Common myeloid progenitor, CD34-positive (primary cell): ENCODE measurements at regions not wholly inside any gene's neighbourhood (a gene's known extent, or its start where the extent isn't known, plus 50 kb on each side); places are given as distances from the start of the nearest gene placed in this dataset.
"Not testable (repeated sequence)": the region's sequence is repeated elsewhere in the genome, so short reads cannot be mapped to it uniquely, and the experiment has no call there.

Experiments used
- CTCF ChIA-PET: fragments of 350-600 bp; sonication (Branson Sonifier 250); formaldehyde crosslinking; loops from one replicate; lab custom pipeline; 2021; ENCODE audit warnings: antibody characterized with exemption; lab: Charles Lee
- POLR2A ChIA-PET: fragments of 350-600 bp; sonication (Branson Sonifier 250); formaldehyde crosslinking; loops from one replicate; lab custom pipeline; 2021; ENCODE audit warnings: antibody characterized with exemption; lab: Charles Lee
- DNase-seq, 3 donors: peaks; one replicate each; pipeline versions ENCODE4 v3.0.0 to v3.0.0-alpha.2; 2013
- H3K27ac ChIP-seq, 2 experiments: 1 replicate in 1 of 2; 2 replicates in 1 of 2; pipeline ENCODE4 v1.7.0; 2013; ENCODE audit warnings: inconsistent platforms in 2 of 2, low read length in 2 of 2, mild to moderate bottlenecking in 2 of 2, low read depth in 1 of 2, moderate library complexity in 1 of 2; ENCODE audit not compliant: severe bottlenecking in 2 of 2, insufficient read depth in 1 of 2, poor library complexity in 1 of 2
- H3K27me3 ChIP-seq, 5 experiments: replicated peaks in 2 of 5; 1 replicate in 3 of 5; 2 replicates in 2 of 5; pipeline versions ENCODE4 v1.6.1 to v1.7.0; 2013; ENCODE audit warnings: low read length in 4 of 5, mild to moderate bottlenecking in 2 of 5, moderate library complexity in 2 of 5, inconsistent platforms in 1 of 5; ENCODE audit not compliant: insufficient read depth in 5 of 5, control insufficient read depth in 4 of 5
- H3K36me3 ChIP-seq, 4 experiments: 1 replicate in 2 of 4; 2 replicates in 2 of 4; pipeline versions ENCODE4 v1.6.1 to v1.7.0; 2013; ENCODE audit warnings: low read length in 3 of 4, control low read depth in 1 of 4, mild to moderate bottlenecking in 1 of 4; ENCODE audit not compliant: control insufficient read depth in 4 of 4, insufficient read depth in 4 of 4
- H3K4me1 ChIP-seq, 4 experiments: 1 replicate in 3 of 4; 2 replicates in 1 of 4; pipeline versions ENCODE4 v1.6.1 to v1.7.1; 2013; ENCODE audit warnings: low read length in 3 of 4, mild to moderate bottlenecking in 3 of 4, control low read depth in 1 of 4, inconsistent platforms in 1 of 4, moderate library complexity in 1 of 4; ENCODE audit not compliant: control insufficient read depth in 4 of 4, insufficient read depth in 4 of 4; ENCODE audit errors: control extremely low read depth in 1 of 4
- H3K4me3 ChIP-seq, 7 experiments: 1 replicate in 4 of 7; 2 replicates in 3 of 7; pipeline versions ENCODE4 v1.5.1 to v1.7.0; 2013; ENCODE audit warnings: mild to moderate bottlenecking in 7 of 7, low read length in 6 of 7, moderate library complexity in 6 of 7, inconsistent platforms in 2 of 7, low read depth in 2 of 7, control low read depth in 1 of 7; ENCODE audit not compliant: insufficient read depth in 4 of 7, control insufficient read depth in 1 of 7; ENCODE audit errors: extremely low read depth in 1 of 7
- H3K9me3 ChIP-seq, 5 experiments: 1 replicate in 4 of 5; 2 replicates in 1 of 5; pipeline versions ENCODE4 v1.6.1 to v1.7.1; 2013; ENCODE audit warnings: low read length in 4 of 5, mild to moderate bottlenecking in 2 of 5, inconsistent platforms in 1 of 5, low read depth in 1 of 5, moderate library complexity in 1 of 5; ENCODE audit not compliant: control insufficient read depth in 4 of 5, insufficient read depth in 2 of 5; ENCODE audit errors: control extremely low read depth in 1 of 5
- WGBS: methylation state at CpG from one replicate; pipeline ENCODE4 v1.1.5; 2013; ENCODE audit not compliant: insufficient coverage; 5-methylcytosine and 5-hydroxymethylcytosine counted together

- H3K36me3 ChIP-seq, H3K27me3 ChIP-seq, H3K9me3 ChIP-seq: not testable (repeated sequence)
- Histone ChIP-seq H3K4me3 (peak overlapping the region in 5 of 7 experiments; percentile 1 to 58 (median 45)), H3K27ac (peak overlapping the region in 1 of 2 experiments; percentile 43), H3K4me1 (peaks cover 0 to 40% (median 32%) of the 10 kb centered on the region in 4 experiments)
- POLR2A ChIA-PET, result interaction anchor here (0.6 to 1.1 kb wide), 2 partner anchors 12 to 13 kb away, joined by 3 read pairs; no protein-coding TSS in a partner anchor
- DNase-seq, result peak in 2 of 3 donors; percentile 54 to 74
- CTCF ChIA-PET, result interaction anchor here (0.6 kb wide), 1 partner anchor 76 kb away, joined by 4 read pairs; no protein-coding TSS in a partner anchor
- WGBS, result under 1% methylated on average over 14 of the region's 26 CpGs
Observed at GRCh38 chr16:29600111-29601000, 62.7 kb upstream of the SPN start.

GRCh38 chr16:29602247-29602625 is 60.8 kb upstream of the SPN start:
- CTCF ChIA-PET, H3K9me3 ChIP-seq, H3K4me3 ChIP-seq, H3K36me3 ChIP-seq, H3K27ac ChIP-seq, POLR2A ChIA-PET, H3K27me3 ChIP-seq: not testable (repeated sequence)
- peak; percentile 45 to 79 (median 58) for DNase-seq
- 94% methylated on average over 8 of the region's 9 CpGs for WGBS
- peaks cover 0 to 41% (median 33%) of the 10 kb centered on the region in 4 experiments for H3K4me1 ChIP-seq

GRCh38 chr16:29602683-29603088 is 60.4 kb upstream of the SPN start:
- POLR2A ChIA-PET, H3K9me3 ChIP-seq, DNase-seq, H3K27ac ChIP-seq, H3K27me3 ChIP-seq, CTCF ChIA-PET, H3K36me3 ChIP-seq, H3K4me3 ChIP-seq: not testable (repeated sequence)
- WGBS, result 100% methylated on average over 2 of the region's 6 CpGs
- H3K4me1 ChIP-seq, result peaks cover 0 to 45% (median 34%) of the 10 kb centered on the region in 4 experiments

GRCh38 chr16:29604631-29605549 is 58.2 kb upstream of the SPN start:
- H3K27me3 ChIP-seq, H3K36me3 ChIP-seq, POLR2A ChIA-PET, CTCF ChIA-PET, H3K9me3 ChIP-seq, H3K4me3 ChIP-seq: not testable (repeated sequence)
- 70% methylated on average over 11 of the region's 21 CpGs for WGBS
- peak; percentile 57 to 87 (median 83) for DNase-seq
- peak overlapping the region in 1 of 2 experiments; percentile 43 for H3K27ac ChIP-seq
- peaks cover 0 to 34% (median 27%) of the 10 kb centered on the region in 4 experiments for H3K4me1 ChIP-seq

GRCh38 chr16:29605593-29606205 is 57.3 kb upstream of the SPN start:
- H3K27ac ChIP-seq, H3K9me3 ChIP-seq, DNase-seq, CTCF ChIA-PET, H3K4me3 ChIP-seq, H3K27me3 ChIP-seq, H3K36me3 ChIP-seq, POLR2A ChIA-PET: not testable (repeated sequence)
- 94% methylated on average over 9 of the region's 16 CpGs for WGBS
- peaks cover 0 to 26% (median 19%) of the 10 kb centered on the region in 4 experiments for H3K4me1 ChIP-seq

- H3K4me3 ChIP-seq, H3K27me3 ChIP-seq, CTCF ChIA-PET, H3K36me3 ChIP-seq, H3K27ac ChIP-seq, POLR2A ChIA-PET, H3K9me3 ChIP-seq: not testable (repeated sequence)
- peaks cover 0 to 27% (median 20%) of the 10 kb centered on the region in 4 experiments for H3K4me1 ChIP-seq
- DNase-seq, result peak in 2 of 3 donors; percentile 23 to 46
- 91% methylated on average over 5 of the region's 26 CpGs for WGBS
Observed at GRCh38 chr16:29606669-29607427, 56.2 kb upstream of the SPN start.
